SK-N-SH treated with all-trans-retinoic acid at 6 μM for 48 hours (cell line): ENCODE measurements at regions not wholly inside any gene's neighbourhood (a gene's known extent, or its start where the extent isn't known, plus 50 kb on each side); places are given as distances from the start of the nearest gene placed in this dataset.

Experiments
- ATAC-seq: fragments of 200-7000 bp; cut with Tn5 transposase; 3 replicates; pipeline ENCODE4 v1.9.1; 2020; ENCODE audit warnings: mild to moderate bottlenecking, moderate library complexity
- ARNTL ChIP-seq: fragments of 450-650 bp; formaldehyde crosslinking; IDR thresholded peaks from 2 replicates; pipeline ENCODE4 v1.5.0; 2020; ENCODE audit warnings: low read depth, mild to moderate bottlenecking, moderate library complexity, borderline replicate concordance
- BACH2 ChIP-seq: fragments of 250-450 bp; sonication (Bioruptor Pico); IDR thresholded peaks from 2 replicates; pipeline ENCODE4 v1.9.0; 2021; ENCODE audit warnings: mild to moderate bottlenecking, borderline replicate concordance
- CSDC2 ChIP-seq: fragments of 250-450 bp; sonication (Bioruptor Pico); IDR thresholded peaks from 2 replicates; pipeline ENCODE4 v1.5.0; 2020; ENCODE audit warnings: mild to moderate bottlenecking, moderate library complexity
- ESRRG ChIP-seq: fragments of 250-450 bp; sonication (Bioruptor Pico); IDR thresholded peaks from 2 replicates; pipeline ENCODE4 v1.6.1; 2021; ENCODE audit warnings: mild to moderate bottlenecking
- GLIS3 ChIP-seq: fragments of 250-450 bp; sonication (Bioruptor Pico); IDR thresholded peaks from 2 replicates; pipeline ENCODE4 v1.5.0; 2020; ENCODE audit warnings: mild to moderate bottlenecking, moderate library complexity
- OSR1 ChIP-seq: fragments of 250-450 bp; sonication (Bioruptor Pico); IDR thresholded peaks from 2 replicates; pipeline ENCODE4 v1.8.0; 2022; ENCODE audit warnings: moderate library complexity, mild to moderate bottlenecking, inconsistent platforms
- PPARA ChIP-seq: fragments of 250-450 bp; sonication (Bioruptor Pico); IDR thresholded peaks from 2 replicates; pipeline ENCODE4 v1.5.0; 2020; ENCODE audit warnings: mild to moderate bottlenecking, borderline replicate concordance
- RARB ChIP-seq: fragments of 250-450 bp; sonication (Bioruptor Pico); IDR thresholded peaks from 2 replicates; pipeline ENCODE4 v1.8.0; 2021; ENCODE audit warnings: mild to moderate bottlenecking, moderate library complexity
- SNAI2 ChIP-seq: fragments of 250-450 bp; sonication (Bioruptor Pico); IDR thresholded peaks from 2 replicates; pipeline ENCODE4 v1.5.0; 2020; ENCODE audit warnings: mild to moderate bottlenecking, moderate library complexity
- TCF4 ChIP-seq: fragments of 250-450 bp; sonication (Bioruptor Pico); IDR thresholded peaks from 2 replicates; pipeline ENCODE4 v1.8.0; 2021; ENCODE audit warnings: mild to moderate bottlenecking, moderate library complexity, borderline replicate concordance
- TOX ChIP-seq: fragments of 250-450 bp; sonication (Bioruptor Pico); IDR thresholded peaks from 2 replicates; pipeline ENCODE4 v1.8.0; 2021; ENCODE audit warnings: mild to moderate bottlenecking, moderate library complexity, borderline replicate concordance
- ZFP30 ChIP-seq: fragments of 450-650 bp; formaldehyde crosslinking; IDR thresholded peaks from 2 replicates; pipeline ENCODE4 v1.5.0; 2022; ENCODE audit warnings: mild to moderate bottlenecking, moderate library complexity
- ZNF565 ChIP-seq: fragments of 450-650 bp; formaldehyde crosslinking; conservative IDR thresholded peaks from 2 replicates; pipeline ENCODE4 v1.5.0; 2020; ENCODE audit warnings: low read depth, mild to moderate bottlenecking, moderate library complexity
- ZNF70 ChIP-seq: fragments of 450-650 bp; formaldehyde crosslinking; IDR thresholded peaks from 2 replicates; pipeline ENCODE4 v1.5.0; 2020; ENCODE audit warnings: mild to moderate bottlenecking, moderate library complexity
- ZNF8 ChIP-seq: fragments of 450-650 bp; formaldehyde crosslinking; IDR thresholded peaks from 2 replicates; pipeline ENCODE4 v1.5.0; 2020; ENCODE audit warnings: mild to moderate bottlenecking, moderate library complexity
- TF ChIP-seq, protein P1 (sequence below): fragments of 250-450 bp; sonication (Bioruptor Pico); IDR thresholded peaks from 2 replicates; pipeline ENCODE4 v1.5.1; 2021; ENCODE audit warnings: mild to moderate bottlenecking, moderate library complexity
- TF ChIP-seq, protein P2 (sequence below): fragments of 250-450 bp; sonication (Bioruptor Pico); IDR thresholded peaks from 2 replicates; pipeline ENCODE4 v1.5.1; 2020; ENCODE audit warnings: low read depth, mild to moderate bottlenecking, moderate library complexity
- TF ChIP-seq, protein P3 (sequence below): fragments of 250-450 bp; sonication (Bioruptor Pico); IDR thresholded peaks from 2 replicates; pipeline ENCODE4 v1.8.0; 2021; ENCODE audit warnings: low read depth, mild to moderate bottlenecking, moderate library complexity, borderline replicate concordance
- TF ChIP-seq, protein P4 (sequence below): fragments of 250-450 bp; sonication (Bioruptor Pico); IDR thresholded peaks from 2 replicates; pipeline ENCODE4 v1.8.0; 2020; ENCODE audit warnings: mild to moderate bottlenecking, moderate library complexity, borderline replicate concordance
- TF ChIP-seq, protein P5 (sequence below): fragments of 250-450 bp; sonication (Bioruptor Pico); IDR thresholded peaks from 2 replicates; pipeline ENCODE4 v1.5.0; 2020; ENCODE audit warnings: mild to moderate bottlenecking, moderate library complexity

DNA sequence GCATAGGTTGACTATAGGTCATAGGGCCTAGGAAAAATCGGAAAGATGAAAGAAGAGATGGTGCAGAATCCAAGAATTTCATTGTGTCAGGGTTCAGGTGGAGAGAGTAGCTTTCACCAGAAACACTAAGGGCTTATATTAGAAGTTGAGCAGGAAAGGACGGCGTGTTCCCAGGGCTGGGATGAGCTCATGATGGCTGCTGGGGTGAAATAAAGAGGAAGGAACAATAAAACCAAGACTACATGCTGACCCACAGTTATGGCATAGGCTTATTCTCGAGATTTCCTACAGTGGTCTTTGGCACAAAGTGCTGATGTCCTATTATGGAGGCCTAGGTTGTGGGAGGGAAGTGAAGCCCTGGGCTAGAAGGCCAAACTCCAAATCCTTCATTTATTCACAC is 195.8 kb downstream of the PTEN start:
- no peak for ATAC-seq

DNA sequence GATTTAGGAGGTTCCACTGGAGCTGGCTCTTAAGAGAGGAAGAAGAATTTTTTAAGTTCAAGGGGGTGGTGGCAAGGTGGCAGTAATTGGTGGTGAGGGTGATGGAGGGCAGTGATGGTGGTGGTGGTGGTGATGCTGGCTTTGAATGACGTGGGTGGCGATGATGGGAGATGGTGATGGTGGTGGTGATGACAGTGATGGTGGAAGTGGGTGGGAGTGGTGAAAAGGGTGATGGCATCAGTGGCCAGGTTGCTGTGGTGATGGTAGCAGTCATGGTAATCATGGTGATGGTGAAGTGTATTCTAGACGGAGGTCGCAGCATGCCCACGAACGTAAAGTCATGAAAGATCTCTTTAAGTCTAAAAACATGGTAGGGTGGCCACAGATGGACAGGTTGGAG is 197.3 kb downstream of the PTEN start:
- ATAC-seq, result no peak
- TF ChIP-seq, protein P1, sequence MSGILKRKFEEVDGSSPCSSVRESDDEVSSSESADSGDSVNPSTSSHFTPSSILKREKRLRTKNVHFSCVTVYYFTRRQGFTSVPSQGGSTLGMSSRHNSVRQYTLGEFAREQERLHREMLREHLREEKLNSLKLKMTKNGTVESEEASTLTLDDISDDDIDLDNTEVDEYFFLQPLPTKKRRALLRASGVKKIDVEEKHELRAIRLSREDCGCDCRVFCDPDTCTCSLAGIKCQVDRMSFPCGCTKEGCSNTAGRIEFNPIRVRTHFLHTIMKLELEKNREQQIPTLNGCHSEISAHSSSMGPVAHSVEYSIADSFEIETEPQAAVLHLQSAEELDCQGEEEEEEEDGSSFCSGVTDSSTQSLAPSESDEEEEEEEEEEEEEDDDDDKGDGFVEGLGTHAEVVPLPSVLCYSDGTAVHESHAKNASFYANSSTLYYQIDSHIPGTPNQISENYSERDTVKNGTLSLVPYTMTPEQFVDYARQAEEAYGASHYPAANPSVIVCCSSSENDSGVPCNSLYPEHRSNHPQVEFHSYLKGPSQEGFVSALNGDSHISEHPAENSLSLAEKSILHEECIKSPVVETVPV, result no peak
- no peak for TF ChIP-seq PPARA
- TF ChIP-seq ARNTL, result no peak

More for the DNA sequence above, 195.8 kb downstream of the PTEN start:
- TF ChIP-seq ZNF8, result no peak
- TF ChIP-seq ZFP30 (CRISPR knock-in tag), result no peak
- TF ChIP-seq ESRRG (CRISPR knock-in tag), result no peak
- no peak for TF ChIP-seq ARNTL
- TF ChIP-seq CSDC2 (CRISPR knock-in tag), result no peak
- no peak for TF ChIP-seq SNAI2 (CRISPR knock-in tag)
- no peak for TF ChIP-seq BACH2 (CRISPR knock-in tag)
- TF ChIP-seq, protein P2, sequence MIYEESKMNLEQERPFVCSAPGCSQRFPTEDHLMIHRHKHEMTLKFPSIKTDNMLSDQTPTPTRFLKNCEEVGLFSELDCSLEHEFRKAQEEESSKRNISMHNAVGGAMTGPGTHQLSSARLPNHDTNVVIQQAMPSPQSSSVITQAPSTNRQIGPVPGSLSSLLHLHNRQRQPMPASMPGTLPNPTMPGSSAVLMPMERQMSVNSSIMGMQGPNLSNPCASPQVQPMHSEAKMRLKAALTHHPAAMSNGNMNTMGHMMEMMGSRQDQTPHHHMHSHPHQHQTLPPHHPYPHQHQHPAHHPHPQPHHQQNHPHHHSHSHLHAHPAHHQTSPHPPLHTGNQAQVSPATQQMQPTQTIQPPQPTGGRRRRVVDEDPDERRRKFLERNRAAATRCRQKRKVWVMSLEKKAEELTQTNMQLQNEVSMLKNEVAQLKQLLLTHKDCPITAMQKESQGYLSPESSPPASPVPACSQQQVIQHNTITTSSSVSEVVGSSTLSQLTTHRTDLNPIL (CRISPR knock-in tag), result no peak
- no peak for TF ChIP-seq TCF4 (CRISPR knock-in tag)
- TF ChIP-seq, protein P3, sequence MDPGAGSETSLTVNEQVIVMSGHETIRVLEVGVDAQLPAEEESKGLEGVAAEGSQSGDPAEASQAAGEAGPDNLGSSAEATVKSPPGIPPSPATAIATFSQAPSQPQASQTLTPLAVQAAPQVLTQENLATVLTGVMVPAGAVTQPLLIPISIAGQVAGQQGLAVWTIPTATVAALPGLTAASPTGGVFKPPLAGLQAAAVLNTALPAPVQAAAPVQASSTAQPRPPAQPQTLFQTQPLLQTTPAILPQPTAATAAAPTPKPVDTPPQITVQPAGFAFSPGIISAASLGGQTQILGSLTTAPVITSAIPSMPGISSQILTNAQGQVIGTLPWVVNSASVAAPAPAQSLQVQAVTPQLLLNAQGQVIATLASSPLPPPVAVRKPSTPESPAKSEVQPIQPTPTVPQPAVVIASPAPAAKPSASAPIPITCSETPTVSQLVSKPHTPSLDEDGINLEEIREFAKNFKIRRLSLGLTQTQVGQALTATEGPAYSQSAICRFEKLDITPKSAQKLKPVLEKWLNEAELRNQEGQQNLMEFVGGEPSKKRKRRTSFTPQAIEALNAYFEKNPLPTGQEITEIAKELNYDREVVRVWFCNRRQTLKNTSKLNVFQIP, result no peak
- TF ChIP-seq, protein P4, sequence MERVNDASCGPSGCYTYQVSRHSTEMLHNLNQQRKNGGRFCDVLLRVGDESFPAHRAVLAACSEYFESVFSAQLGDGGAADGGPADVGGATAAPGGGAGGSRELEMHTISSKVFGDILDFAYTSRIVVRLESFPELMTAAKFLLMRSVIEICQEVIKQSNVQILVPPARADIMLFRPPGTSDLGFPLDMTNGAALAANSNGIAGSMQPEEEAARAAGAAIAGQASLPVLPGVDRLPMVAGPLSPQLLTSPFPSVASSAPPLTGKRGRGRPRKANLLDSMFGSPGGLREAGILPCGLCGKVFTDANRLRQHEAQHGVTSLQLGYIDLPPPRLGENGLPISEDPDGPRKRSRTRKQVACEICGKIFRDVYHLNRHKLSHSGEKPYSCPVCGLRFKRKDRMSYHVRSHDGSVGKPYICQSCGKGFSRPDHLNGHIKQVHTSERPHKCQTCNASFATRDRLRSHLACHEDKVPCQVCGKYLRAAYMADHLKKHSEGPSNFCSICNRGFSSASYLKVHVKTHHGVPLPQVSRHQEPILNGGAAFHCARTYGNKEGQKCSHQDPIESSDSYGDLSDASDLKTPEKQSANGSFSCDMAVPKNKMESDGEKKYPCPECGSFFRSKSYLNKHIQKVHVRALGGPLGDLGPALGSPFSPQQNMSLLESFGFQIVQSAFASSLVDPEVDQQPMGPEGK (CRISPR knock-in tag), result no peak
- TF ChIP-seq RARB (CRISPR knock-in tag), result no peak
- no peak for TF ChIP-seq OSR1
- TF ChIP-seq GLIS3 (CRISPR knock-in tag), result no peak
- TF ChIP-seq ZNF70 (CRISPR knock-in tag), result no peak
- TF ChIP-seq, protein P1, result no peak
- no peak for TF ChIP-seq PPARA
- no peak for TF ChIP-seq ZNF565

DNA sequence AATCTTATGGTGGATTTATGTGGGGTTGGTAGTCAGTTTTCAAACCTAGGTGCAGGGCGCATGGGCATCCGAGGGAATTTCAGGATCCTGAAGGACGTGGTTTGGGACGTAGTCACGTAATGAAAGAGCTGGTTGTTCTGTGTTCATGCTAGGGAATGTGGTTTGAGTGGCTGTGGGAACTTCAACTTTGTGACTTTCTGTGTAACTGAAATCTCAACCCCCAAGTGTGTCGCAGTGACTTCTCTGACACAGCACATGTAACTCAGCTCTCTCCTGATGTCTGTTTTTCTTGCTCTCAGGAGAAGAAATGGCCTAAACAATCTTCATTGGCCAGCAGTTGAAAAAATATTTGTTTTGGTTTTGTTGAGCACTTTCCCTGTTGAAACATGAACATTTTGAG is 199.0 kb downstream of the PTEN start:
- ATAC-seq, result no peak
- no peak for TF ChIP-seq TOX (CRISPR knock-in tag)
- no peak for TF ChIP-seq ZFP30 (CRISPR knock-in tag)
- TF ChIP-seq OSR1, result no peak
- TF ChIP-seq, protein P3, result no peak
- TF ChIP-seq, protein P5, sequence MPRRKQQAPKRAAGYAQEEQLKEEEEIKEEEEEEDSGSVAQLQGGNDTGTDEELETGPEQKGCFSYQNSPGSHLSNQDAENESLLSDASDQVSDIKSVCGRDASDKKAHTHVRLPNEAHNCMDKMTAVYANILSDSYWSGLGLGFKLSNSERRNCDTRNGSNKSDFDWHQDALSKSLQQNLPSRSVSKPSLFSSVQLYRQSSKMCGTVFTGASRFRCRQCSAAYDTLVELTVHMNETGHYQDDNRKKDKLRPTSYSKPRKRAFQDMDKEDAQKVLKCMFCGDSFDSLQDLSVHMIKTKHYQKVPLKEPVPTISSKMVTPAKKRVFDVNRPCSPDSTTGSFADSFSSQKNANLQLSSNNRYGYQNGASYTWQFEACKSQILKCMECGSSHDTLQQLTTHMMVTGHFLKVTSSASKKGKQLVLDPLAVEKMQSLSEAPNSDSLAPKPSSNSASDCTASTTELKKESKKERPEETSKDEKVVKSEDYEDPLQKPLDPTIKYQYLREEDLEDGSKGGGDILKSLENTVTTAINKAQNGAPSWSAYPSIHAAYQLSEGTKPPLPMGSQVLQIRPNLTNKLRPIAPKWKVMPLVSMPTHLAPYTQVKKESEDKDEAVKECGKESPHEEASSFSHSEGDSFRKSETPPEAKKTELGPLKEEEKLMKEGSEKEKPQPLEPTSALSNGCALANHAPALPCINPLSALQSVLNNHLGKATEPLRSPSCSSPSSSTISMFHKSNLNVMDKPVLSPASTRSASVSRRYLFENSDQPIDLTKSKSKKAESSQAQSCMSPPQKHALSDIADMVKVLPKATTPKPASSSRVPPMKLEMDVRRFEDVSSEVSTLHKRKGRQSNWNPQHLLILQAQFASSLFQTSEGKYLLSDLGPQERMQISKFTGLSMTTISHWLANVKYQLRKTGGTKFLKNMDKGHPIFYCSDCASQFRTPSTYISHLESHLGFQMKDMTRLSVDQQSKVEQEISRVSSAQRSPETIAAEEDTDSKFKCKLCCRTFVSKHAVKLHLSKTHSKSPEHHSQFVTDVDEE (CRISPR knock-in tag), result no peak
- TF ChIP-seq, protein P2 (CRISPR knock-in tag), result no peak
- TF ChIP-seq ESRRG (CRISPR knock-in tag), result no peak
- TF ChIP-seq ARNTL, result no peak
- TF ChIP-seq ZNF70 (CRISPR knock-in tag), result no peak
- TF ChIP-seq RARB (CRISPR knock-in tag), result no peak
- no peak for TF ChIP-seq CSDC2 (CRISPR knock-in tag)
- TF ChIP-seq ZNF565, result no peak
- TF ChIP-seq SNAI2 (CRISPR knock-in tag), result no peak
- TF ChIP-seq, all 23 proteins: peak for 0
